ENCODE measurements at regions not wholly inside any gene's neighbourhood (a gene's known extent, or its start where the extent isn't known, plus 50 kb on each side); places are given as distances from the start of the nearest gene placed in this dataset.

DNA sequence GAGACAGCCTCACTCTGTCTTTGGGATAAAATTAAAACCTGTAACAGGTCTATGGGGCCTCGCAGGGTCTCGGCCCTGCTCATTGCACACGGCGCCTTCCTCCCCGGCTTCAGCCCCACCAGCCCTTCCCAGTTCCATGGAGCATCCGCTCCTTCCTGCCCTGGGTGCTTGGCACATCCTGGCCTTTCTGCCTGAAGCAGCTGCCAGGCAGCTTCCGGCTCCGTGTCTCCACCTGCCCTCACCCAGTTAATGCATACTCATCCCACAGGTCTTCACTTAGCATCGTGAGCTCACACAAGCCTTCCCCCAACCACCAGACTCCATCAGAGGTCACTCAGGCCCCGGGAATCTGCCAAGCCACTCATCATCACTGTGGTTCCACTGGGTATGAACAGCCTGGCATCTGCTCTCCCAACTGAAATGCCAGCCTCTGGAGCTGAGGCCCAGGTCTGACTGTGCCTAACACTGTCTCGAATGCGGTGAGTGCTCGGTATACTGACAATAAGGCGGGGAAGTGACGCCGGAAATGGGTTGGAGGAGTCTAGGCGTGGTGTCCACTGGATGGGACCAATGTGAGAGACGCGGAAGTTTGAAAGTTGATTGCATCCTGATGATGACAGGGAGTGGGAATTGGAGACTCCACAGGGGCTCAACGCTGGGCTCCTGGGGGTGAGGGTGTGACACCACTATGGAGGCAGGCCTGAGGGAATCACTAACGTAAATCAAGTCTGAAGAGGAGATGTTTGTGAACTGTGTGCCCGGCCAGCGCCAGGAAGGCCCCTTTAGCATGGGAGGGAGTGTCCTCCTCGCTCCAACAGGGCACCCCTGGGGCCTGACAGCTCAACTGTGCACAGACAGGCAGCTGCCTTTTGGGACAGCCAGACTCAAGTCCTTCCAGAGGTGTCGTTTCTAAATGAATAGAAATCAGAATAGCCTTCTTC is 245.8 kb downstream of the TTLL2 start:
- no peak overlapping the region for H3K27ac ChIP-seq
- peaks cover 19% of the 10 kb centered on the region for H3K4me1 ChIP-seq (ENCODE audit: low read depth, poor library complexity, severe bottlenecking)
- H3K79me2 ChIP-seq (ENCODE audit: insufficient read depth, low read depth), result no peaks in the 10 kb centered on the region
- no peak overlapping the region for H3K4me3 ChIP-seq (IDR thresholded peaks at IDR 0.05; ENCODE audit: insufficient read depth, low read depth, low read length)
- no peaks in the 10 kb centered on the region for H3K36me3 ChIP-seq (ENCODE audit: insufficient read depth)
- H3K9ac ChIP-seq, result no peak overlapping the region
- H2AFZ ChIP-seq (ENCODE audit: low read depth), result no peak overlapping the region
- no peak overlapping the region for H3K4me2 ChIP-seq
- TF ChIP-seq, protein P1, sequence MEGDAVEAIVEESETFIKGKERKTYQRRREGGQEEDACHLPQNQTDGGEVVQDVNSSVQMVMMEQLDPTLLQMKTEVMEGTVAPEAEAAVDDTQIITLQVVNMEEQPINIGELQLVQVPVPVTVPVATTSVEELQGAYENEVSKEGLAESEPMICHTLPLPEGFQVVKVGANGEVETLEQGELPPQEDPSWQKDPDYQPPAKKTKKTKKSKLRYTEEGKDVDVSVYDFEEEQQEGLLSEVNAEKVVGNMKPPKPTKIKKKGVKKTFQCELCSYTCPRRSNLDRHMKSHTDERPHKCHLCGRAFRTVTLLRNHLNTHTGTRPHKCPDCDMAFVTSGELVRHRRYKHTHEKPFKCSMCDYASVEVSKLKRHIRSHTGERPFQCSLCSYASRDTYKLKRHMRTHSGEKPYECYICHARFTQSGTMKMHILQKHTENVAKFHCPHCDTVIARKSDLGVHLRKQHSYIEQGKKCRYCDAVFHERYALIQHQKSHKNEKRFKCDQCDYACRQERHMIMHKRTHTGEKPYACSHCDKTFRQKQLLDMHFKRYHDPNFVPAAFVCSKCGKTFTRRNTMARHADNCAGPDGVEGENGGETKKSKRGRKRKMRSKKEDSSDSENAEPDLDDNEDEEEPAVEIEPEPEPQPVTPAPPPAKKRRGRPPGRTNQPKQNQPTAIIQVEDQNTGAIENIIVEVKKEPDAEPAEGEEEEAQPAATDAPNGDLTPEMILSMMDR (conservative IDR thresholded peaks at IDR 0.05; ENCODE audit: low read depth, low read length), result no peak
- H3K27me3 ChIP-seq (ENCODE audit: insufficient read depth, low read depth), result no peaks in the 10 kb centered on the region
- H4K20me1 ChIP-seq (ENCODE audit: insufficient read depth), result no peaks in the 10 kb centered on the region

DNA sequence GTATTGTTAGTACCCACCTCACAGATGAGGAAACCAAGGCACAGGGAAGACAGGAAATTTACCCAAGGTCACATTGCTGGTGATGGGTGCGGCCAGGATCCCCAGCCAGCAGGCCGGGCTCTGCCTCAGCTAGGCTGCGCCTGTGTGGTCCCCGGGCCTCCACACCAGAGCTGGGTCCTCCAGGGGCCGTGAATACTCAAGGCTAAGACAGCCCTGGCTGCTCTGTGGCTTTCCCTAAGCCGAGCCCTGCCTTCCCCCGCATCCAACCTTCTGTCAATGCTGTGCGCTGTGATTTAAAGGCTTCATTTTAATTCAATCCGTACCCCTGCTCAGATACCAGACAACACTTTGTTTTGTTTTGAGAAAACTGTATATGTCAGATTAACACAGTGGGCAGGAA is 246.7 kb downstream of the TTLL2 start:
- no peaks in the 10 kb centered on the region for H4K20me1 ChIP-seq (ENCODE audit: insufficient read depth)
- H3K4me3 ChIP-seq (IDR thresholded peaks at IDR 0.05; ENCODE audit: insufficient read depth, low read depth, low read length), result no peak overlapping the region
- no peak overlapping the region for H2AFZ ChIP-seq (ENCODE audit: low read depth)
- H3K4me1 ChIP-seq (ENCODE audit: low read depth, poor library complexity, severe bottlenecking), result peaks cover 19% of the 10 kb centered on the region
- no peaks in the 10 kb centered on the region for H3K36me3 ChIP-seq (ENCODE audit: insufficient read depth)
- H3K27me3 ChIP-seq (ENCODE audit: insufficient read depth, low read depth), result no peaks in the 10 kb centered on the region
- no peaks in the 10 kb centered on the region for H3K79me2 ChIP-seq (ENCODE audit: insufficient read depth, low read depth)
- TF ChIP-seq, protein P1 (conservative IDR thresholded peaks at IDR 0.05; ENCODE audit: low read depth, low read length), result no peak
- no peak overlapping the region for H3K4me2 ChIP-seq
- H3K9ac ChIP-seq, result no peak overlapping the region
- no peak overlapping the region for H3K27ac ChIP-seq

DNA sequence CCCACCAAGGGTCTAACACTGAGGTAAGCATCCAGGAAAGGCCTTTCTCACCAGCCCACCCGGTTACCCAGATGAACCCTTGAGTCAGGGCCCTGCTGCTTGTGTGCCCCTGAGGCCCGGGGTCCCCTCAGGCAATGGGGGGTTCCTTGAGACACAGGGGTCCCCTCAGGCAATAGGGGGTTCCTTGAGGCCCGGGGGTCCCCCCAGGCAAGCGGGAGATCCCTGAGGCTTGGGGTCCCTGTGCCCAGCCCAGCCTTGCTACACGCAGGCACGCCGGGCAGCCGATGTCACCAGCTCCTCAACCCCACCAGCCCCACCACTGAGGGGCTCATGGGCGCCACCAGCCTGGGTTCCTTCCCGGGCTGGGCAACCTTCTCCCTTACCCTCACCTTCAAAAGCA is 247.2 kb downstream of the TTLL2 start:
- Histone ChIP-seq H3K4me1 (ENCODE audit: low read depth, poor library complexity, severe bottlenecking) (peaks cover 19% of the 10 kb centered on the region), H3K4me2 (no peak overlapping the region), H3K27ac (no peak overlapping the region), H3K36me3 (ENCODE audit: insufficient read depth) (no peaks in the 10 kb centered on the region), H2AFZ (ENCODE audit: low read depth) (no peak overlapping the region), H3K79me2 (ENCODE audit: insufficient read depth, low read depth) (no peaks in the 10 kb centered on the region), H3K4me3 (IDR thresholded peaks at IDR 0.05; ENCODE audit: insufficient read depth, low read depth, low read length) (no peak overlapping the region), H4K20me1 (ENCODE audit: insufficient read depth) (no peaks in the 10 kb centered on the region), H3K27me3 (ENCODE audit: insufficient read depth, low read depth) (no peaks in the 10 kb centered on the region), H3K9ac (no peak overlapping the region)
- TF ChIP-seq, protein P1 (conservative IDR thresholded peaks at IDR 0.05; ENCODE audit: low read depth, low read length), result no peak

DNA sequence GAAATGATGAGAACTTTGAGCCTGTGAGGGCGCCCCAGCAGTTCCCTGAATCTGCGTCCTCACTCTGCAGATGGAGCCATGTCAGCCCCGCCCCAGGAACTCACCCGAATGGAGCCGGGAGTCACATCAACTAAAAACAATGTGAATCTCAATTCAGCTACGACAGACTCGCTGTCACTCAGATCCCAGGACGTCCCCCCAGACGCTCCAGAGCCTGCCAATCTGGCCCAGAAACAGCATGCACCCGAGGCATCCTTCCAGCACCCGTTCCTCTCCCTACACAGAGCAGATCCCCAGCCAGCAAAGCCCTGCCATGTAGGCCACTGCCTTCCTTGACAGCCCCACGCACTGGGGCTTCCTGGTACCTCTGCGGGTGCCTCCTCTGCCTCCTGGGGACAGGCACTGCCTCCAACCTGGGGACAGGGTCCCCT is 248.0 kb downstream of the TTLL2 start:
- no peak overlapping the region for H3K4me3 ChIP-seq (IDR thresholded peaks at IDR 0.05; ENCODE audit: insufficient read depth, low read depth, low read length)
- no peaks in the 10 kb centered on the region for H3K79me2 ChIP-seq (ENCODE audit: insufficient read depth, low read depth)
- no peaks in the 10 kb centered on the region for H3K36me3 ChIP-seq (ENCODE audit: insufficient read depth)
- peak overlapping the region; percentile 52; the same call in 1 of the 2 replicates for H3K27ac ChIP-seq
- peak overlapping the region; percentile 68 for H2AFZ ChIP-seq (ENCODE audit: low read depth)
- H3K4me1 ChIP-seq (ENCODE audit: low read depth, poor library complexity, severe bottlenecking), result peaks cover 19% of the 10 kb centered on the region
- H3K4me2 ChIP-seq, result peak overlapping the region; percentile 62; the same call in 1 of the 2 replicates
- H3K27me3 ChIP-seq (ENCODE audit: insufficient read depth, low read depth), result no peaks in the 10 kb centered on the region
- H3K9ac ChIP-seq, result peak overlapping the region; percentile 49; the same call in 1 of the 2 replicates
- no peaks in the 10 kb centered on the region for H4K20me1 ChIP-seq (ENCODE audit: insufficient read depth)
- TF ChIP-seq, protein P1 (conservative IDR thresholded peaks at IDR 0.05; ENCODE audit: low read depth, low read length), result no peak

All from KMS-11 (cell line).